HG02970 (cell line): ENCODE measurements at regions not wholly inside any gene's neighbourhood (a gene's known extent, or its start where the extent isn't known, plus 50 kb on each side); places are given as distances from the start of the nearest gene placed in this dataset.
"Not testable (repeated sequence)": the region's sequence is repeated elsewhere in the genome, so short reads cannot be mapped to it uniquely, and the experiment has no call there.

Experiments
- ATAC-seq: cut with Tn5 transposase; IDR thresholded peaks from one replicate; pipeline ENCODE4 v1.9.1; 2021; ENCODE audit warnings: mild to moderate bottlenecking, moderate library complexity, moderate number of reproducible peaks; ENCODE audit not compliant: unreplicated experiment, low FRiP score

GRCh38 chr14:22276913-22277816, 311.9 kb downstream of the DAD1 start:
- no peak for ATAC-seq

GRCh38 chr14:22271838-22272799, 316.9 kb downstream of the DAD1 start:
- ATAC-seq = no peak

- no peak for ATAC-seq
Measured at GRCh38 chr14:22268875-22269274, 320.1 kb downstream of the DAD1 start.

- no peak for ATAC-seq
Measured at GRCh38 chr14:22266683-22267082, 322.3 kb downstream of the DAD1 start.

- ATAC-seq = no peak
Measured at GRCh38 chr14:22266142-22266442, 322.9 kb downstream of the DAD1 start.

GRCh38 chr14:22265319-22266141, 323.5 kb downstream of the DAD1 start:
- ATAC-seq = no peak

- ATAC-seq = no peak
Measured at GRCh38 chr14:22264759-22265158, 324.3 kb downstream of the DAD1 start.

GRCh38 chr14:22263961-22264360, 325.1 kb downstream of the DAD1 start:
- no peak for ATAC-seq

GRCh38 chr14:22262881-22263280, 326.1 kb downstream of the DAD1 start:
- no peak for ATAC-seq

GRCh38 chr14:22255017-22255950, 333.7 kb downstream of the DAD1 start:
- ATAC-seq = no peak

- no peak for ATAC-seq
Measured at GRCh38 chr14:22252686-22253085, 336.3 kb downstream of the DAD1 start.

- ATAC-seq = no peak
Measured at GRCh38 chr14:22251090-22251489, 337.9 kb downstream of the DAD1 start.

- no peak for ATAC-seq
Measured at GRCh38 chr14:22249770-22250169, 339.3 kb downstream of the DAD1 start.

- no peak for ATAC-seq
Measured at GRCh38 chr14:22243971-22244581, 344.9 kb downstream of the DAD1 start.

GRCh38 chr14:22238320-22238719, 350.7 kb downstream of the DAD1 start:
- not testable (repeated sequence) for ATAC-seq

- no peak for ATAC-seq
Measured at GRCh38 chr14:22233377-22233776, 355.6 kb downstream of the DAD1 start.

GRCh38 chr14:22232933-22233332, 356.1 kb downstream of the DAD1 start:
- no peak for ATAC-seq

- no peak for ATAC-seq
Measured at GRCh38 chr14:22232486-22232885, 356.5 kb downstream of the DAD1 start.

- ATAC-seq = no peak
Measured at GRCh38 chr14:22231018-22231417, 358.0 kb downstream of the DAD1 start.
